BLaER1 treated with 17β-estradiol and CSF1 and Interleukin-3, amounts not matched to agents 10 nM and 100 nM (cell line): ENCODE measurements at regions not wholly inside any gene's neighbourhood (a gene's known extent, or its start where the extent isn't known, plus 50 kb on each side); places are given as distances from the start of the nearest gene placed in this dataset.

Source experiments
- H3K27ac ChIP-seq, 11 experiments: shearing (Covaris generic); formaldehyde crosslinking; 2 replicates each; pipeline ENCODE4 v1.8.1; 2022
- H3K27me3 ChIP-seq, 11 experiments: shearing (Covaris generic); formaldehyde crosslinking; 2 replicates each; pipeline ENCODE4 v1.8.1; 2022
- H3K36me3 ChIP-seq, 11 experiments: shearing (Covaris generic); formaldehyde crosslinking; 2 replicates each; pipeline ENCODE4 v1.8.1; 2022
- H3K4me1 ChIP-seq, 10 experiments: shearing (Covaris generic); formaldehyde crosslinking; 2 replicates each; pipeline ENCODE4 v1.8.1; 2022
- H3K4me2 ChIP-seq, 11 experiments: shearing (Covaris generic); formaldehyde crosslinking; 2 replicates each; pipeline ENCODE4 v1.8.1; 2022
- H3K4me3 ChIP-seq, 10 experiments: shearing (Covaris generic); formaldehyde crosslinking; 2 replicates each; pipeline ENCODE4 v1.8.1; 2022
- H3K9ac ChIP-seq, 11 experiments: shearing (Covaris generic); formaldehyde crosslinking; 2 replicates each; pipeline ENCODE4 v1.8.1; 2022
- H3K9me3 ChIP-seq, 11 experiments: shearing (Covaris generic); formaldehyde crosslinking; replicated peaks in 1 of 11; 2 replicates each; pipeline ENCODE4 v1.8.1; 2022
- H4K20me1 ChIP-seq, 11 experiments: shearing (Covaris generic); formaldehyde crosslinking; 2 replicates each; pipeline ENCODE4 v1.8.1; 2022
- Cebpa-rat ChIP-seq, 11 experiments: shearing (Covaris generic); IDR thresholded peaks; 2 replicates each; pipeline ENCODE4 v1.8.1; 2022

GRCh38 chrX:40310447-40310846 lies 212.7 kb upstream of the BCOR start:
- no peak overlapping the region for H3K4me2 ChIP-seq
- peaks cover 0 to 4% (median 2%) of the 10 kb centered on the region in 10 experiments; a peak in 4 of 20 replicates for H3K4me1 ChIP-seq
- no peak overlapping the region for H3K9ac ChIP-seq
- no peak for TF ChIP-seq Cebpa-rat (IDR thresholded peaks at IDR 0.05)
- H3K27me3 ChIP-seq: peaks cover 0 to 12% (median 0%) of the 10 kb centered on the region in 11 experiments; a peak in 4 of 22 replicates
- no peak overlapping the region for H3K27ac ChIP-seq
- H4K20me1 ChIP-seq: no peaks in the 10 kb centered on the region; a peak in 1 of 22 replicates
- no peaks in the 10 kb centered on the region for H3K36me3 ChIP-seq
- no peak overlapping the region for H3K4me3 ChIP-seq
- peaks cover 12 to 44% (median 27%) of the 10 kb centered on the region in 11 experiments; a peak in 20 of 22 replicates for H3K9me3 ChIP-seq

- no peak for TF ChIP-seq Cebpa-rat (IDR thresholded peaks at IDR 0.05)
- Histone ChIP-seq H4K20me1 (no peaks in the 10 kb centered on the region; a peak in 1 of 22 replicates), H3K27ac (no peak overlapping the region), H3K36me3 (no peaks in the 10 kb centered on the region), H3K4me3 (no peak overlapping the region), H3K4me1 (no peaks in the 10 kb centered on the region; a peak in 1 of 20 replicates), H3K27me3 (peaks cover 0 to 12% (median 0%) of the 10 kb centered on the region in 11 experiments; a peak in 4 of 22 replicates), H3K9me3 (peaks cover 7 to 40% (median 23%) of the 10 kb centered on the region in 11 experiments; a peak in 19 of 22 replicates), H3K4me2 (no peak overlapping the region), H3K9ac (no peak overlapping the region)
Observed at GRCh38 chrX:40310016-40310415, 212.3 kb upstream of the BCOR start.

GRCh38 chrX:40307871-40308270 lies 210.1 kb upstream of the BCOR start:
- Histone ChIP-seq H3K4me3 (no peak overlapping the region), H3K36me3 (no peaks in the 10 kb centered on the region), H3K4me2 (no peak overlapping the region), H3K4me1 (peaks cover 15 to 20% (median 17%) of the 10 kb centered on the region in 10 experiments), H3K27me3 (peaks cover 0 to 12% (median 0%) of the 10 kb centered on the region in 11 experiments; a peak in 4 of 22 replicates), H4K20me1 (no peaks in the 10 kb centered on the region; a peak in 1 of 22 replicates), H3K27ac (no peak overlapping the region), H3K9me3 (peaks cover 0 to 25% (median 6%) of the 10 kb centered on the region in 11 experiments; a peak in 9 of 22 replicates), H3K9ac (no peak overlapping the region)
- TF ChIP-seq Cebpa-rat (IDR thresholded peaks at IDR 0.05): no peak

GRCh38 chrX:40304115-40304514 lies 206.4 kb upstream of the BCOR start:
- Histone ChIP-seq H3K27me3 (peaks cover 0 to 12% (median 0%) of the 10 kb centered on the region in 11 experiments; a peak in 4 of 22 replicates), H3K4me3 (no peak overlapping the region), H3K9ac (no peak overlapping the region; a peak in 1 of 22 replicates), H3K36me3 (no peaks in the 10 kb centered on the region), H3K4me1 (peaks cover 16 to 33% (median 20%) of the 10 kb centered on the region in 10 experiments), H4K20me1 (no peaks in the 10 kb centered on the region), H3K27ac (peak overlapping the region in 8 of 11 experiments; percentile 19 to 60 (median 46); a peak in 15 of 22 replicates), H3K4me2 (peak overlapping the region; percentile 45 to 77 (median 61)), H3K9me3 (peaks cover 0 to 25% (median 6%) of the 10 kb centered on the region in 11 experiments; a peak in 9 of 22 replicates)
- no peak for TF ChIP-seq Cebpa-rat (IDR thresholded peaks at IDR 0.05)

GRCh38 chrX:40303256-40304077 lies 205.7 kb upstream of the BCOR start:
- Histone ChIP-seq H3K36me3 (no peaks in the 10 kb centered on the region), H3K9ac (no peak overlapping the region; a peak in 1 of 22 replicates), H3K9me3 (peaks cover 0 to 22% (median 6%) of the 10 kb centered on the region in 11 experiments; a peak in 9 of 22 replicates), H4K20me1 (no peaks in the 10 kb centered on the region), H3K27me3 (peaks cover 0 to 12% (median 0%) of the 10 kb centered on the region in 11 experiments; a peak in 5 of 22 replicates), H3K4me1 (peaks cover 16 to 38% (median 23%) of the 10 kb centered on the region in 10 experiments), H3K4me2 (peak overlapping the region; percentile 45 to 77 (median 61)), H3K4me3 (no peak overlapping the region), H3K27ac (peak overlapping the region in 9 of 11 experiments; percentile 19 to 60 (median 46); a peak in 17 of 22 replicates)
- no peak for TF ChIP-seq Cebpa-rat (IDR thresholded peaks at IDR 0.05)

GRCh38 chrX:40300286-40300890 lies 202.6 kb upstream of the BCOR start:
- Histone ChIP-seq H3K4me2 (no peak overlapping the region), H3K9ac (no peak overlapping the region), H3K4me3 (no peak overlapping the region), H3K36me3 (no peaks in the 10 kb centered on the region), H3K27me3 (peaks cover 0 to 11% (median 0%) of the 10 kb centered on the region in 11 experiments; a peak in 1 of 22 replicates), H3K27ac (no peak overlapping the region), H3K4me1 (peaks cover 16 to 47% (median 24%) of the 10 kb centered on the region in 10 experiments), H3K9me3 (peaks cover 0 to 7% (median 0%) of the 10 kb centered on the region in 11 experiments; a peak in 5 of 22 replicates), H4K20me1 (no peaks in the 10 kb centered on the region)
- no peak for TF ChIP-seq Cebpa-rat (IDR thresholded peaks at IDR 0.05)

GRCh38 chrX:40299641-40300046 lies 201.9 kb upstream of the BCOR start:
- Histone ChIP-seq H3K9me3 (peaks cover 0 to 5% (median 0%) of the 10 kb centered on the region in 11 experiments; a peak in 4 of 22 replicates), H3K9ac (no peak overlapping the region), H3K4me3 (no peak overlapping the region), H3K36me3 (no peaks in the 10 kb centered on the region), H3K27me3 (peaks cover 0 to 11% (median 0%) of the 10 kb centered on the region in 11 experiments; a peak in 1 of 22 replicates), H3K27ac (no peak overlapping the region), H3K4me2 (peak overlapping the region in 5 of 11 experiments; percentile 17 to 44 (median 28); a peak in 2 of 22 replicates), H3K4me1 (peaks cover 16 to 46% (median 24%) of the 10 kb centered on the region in 10 experiments), H4K20me1 (no peaks in the 10 kb centered on the region)
- no peak for TF ChIP-seq Cebpa-rat (IDR thresholded peaks at IDR 0.05)

- Histone ChIP-seq H3K4me2 (peak overlapping the region in 7 of 11 experiments; percentile 10 to 44 (median 28); a peak in 7 of 22 replicates), H3K4me1 (peaks cover 8 to 37% (median 15%) of the 10 kb centered on the region in 10 experiments), H4K20me1 (no peaks in the 10 kb centered on the region), H3K36me3 (no peaks in the 10 kb centered on the region), H3K27ac (no peak overlapping the region), H3K4me3 (no peak overlapping the region), H3K27me3 (peaks cover 0 to 11% (median 0%) of the 10 kb centered on the region in 11 experiments; a peak in 1 of 22 replicates), H3K9ac (no peak overlapping the region), H3K9me3 (peaks cover 0 to 5% (median 0%) of the 10 kb centered on the region in 11 experiments; a peak in 3 of 22 replicates)
- no peak for TF ChIP-seq Cebpa-rat (IDR thresholded peaks at IDR 0.05)
Observed at GRCh38 chrX:40298572-40299479, 201.1 kb upstream of the BCOR start.
